ENCODE measurements at regions not wholly inside any gene's neighbourhood (a gene's known extent, or its start where the extent isn't known, plus 50 kb on each side); places are given as distances from the start of the nearest gene placed in this dataset.

GRCh38 chr5:106205916-106206571, 1464.7 kb downstream of the EFNA5 start:
- no peak for DNase-seq (ENCODE audit: low read depth, low spot score)
- in situ Hi-C loops (cut with HindIII; ENCODE audit: low sequenced_read_pairs) = no loop called here
- TF ChIP-seq CTCF (IDR thresholded peaks at IDR 0.05; ENCODE audit: low read depth, low read length) = no peak
- H3K4me3 ChIP-seq (ENCODE audit: low read depth, low read length) = no peak overlapping the region

- in situ Hi-C loops (cut with HindIII; ENCODE audit: low sequenced_read_pairs) = no loop called here
- no peak for TF ChIP-seq CTCF (IDR thresholded peaks at IDR 0.05; ENCODE audit: low read depth, low read length)
These were observed 1468.7 kb downstream of the EFNA5 start for GRCh38 chr5:106202035-106202434.

DNA sequence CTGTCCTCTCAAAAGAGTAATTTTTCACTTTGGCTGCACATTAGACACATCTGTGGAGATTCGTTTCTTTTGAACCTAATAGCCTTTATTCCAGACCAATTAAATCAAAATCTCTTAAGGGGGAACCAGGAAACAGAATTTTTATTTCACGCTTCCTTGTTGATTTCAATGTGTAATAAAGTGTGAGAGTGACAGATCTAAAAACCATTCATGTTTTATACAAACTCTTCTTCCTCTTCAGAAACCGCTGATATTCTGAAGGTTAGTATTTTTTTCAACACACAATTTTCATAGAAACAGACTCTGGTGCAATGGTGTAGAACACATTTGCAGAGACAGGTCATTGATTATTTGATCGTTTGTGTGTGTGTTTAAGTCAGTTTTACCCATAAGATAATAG, 1469.8 kb downstream of the EFNA5 start:
- no peak for TF ChIP-seq CTCF (IDR thresholded peaks at IDR 0.05; ENCODE audit: low read depth, low read length)
- no peak for DNase-seq (ENCODE audit: low read depth, low spot score)
- H3K4me3 ChIP-seq (ENCODE audit: low read depth, low read length) = no peak overlapping the region
- in situ Hi-C loops (cut with HindIII; ENCODE audit: low sequenced_read_pairs) = no loop called here

More at GRCh38 chr5:106202035-106202434, 1468.7 kb downstream of the EFNA5 start:
- no peak for DNase-seq (ENCODE audit: low read depth, low spot score)
- no peak overlapping the region for H3K4me3 ChIP-seq (ENCODE audit: low read depth, low read length)

DNA sequence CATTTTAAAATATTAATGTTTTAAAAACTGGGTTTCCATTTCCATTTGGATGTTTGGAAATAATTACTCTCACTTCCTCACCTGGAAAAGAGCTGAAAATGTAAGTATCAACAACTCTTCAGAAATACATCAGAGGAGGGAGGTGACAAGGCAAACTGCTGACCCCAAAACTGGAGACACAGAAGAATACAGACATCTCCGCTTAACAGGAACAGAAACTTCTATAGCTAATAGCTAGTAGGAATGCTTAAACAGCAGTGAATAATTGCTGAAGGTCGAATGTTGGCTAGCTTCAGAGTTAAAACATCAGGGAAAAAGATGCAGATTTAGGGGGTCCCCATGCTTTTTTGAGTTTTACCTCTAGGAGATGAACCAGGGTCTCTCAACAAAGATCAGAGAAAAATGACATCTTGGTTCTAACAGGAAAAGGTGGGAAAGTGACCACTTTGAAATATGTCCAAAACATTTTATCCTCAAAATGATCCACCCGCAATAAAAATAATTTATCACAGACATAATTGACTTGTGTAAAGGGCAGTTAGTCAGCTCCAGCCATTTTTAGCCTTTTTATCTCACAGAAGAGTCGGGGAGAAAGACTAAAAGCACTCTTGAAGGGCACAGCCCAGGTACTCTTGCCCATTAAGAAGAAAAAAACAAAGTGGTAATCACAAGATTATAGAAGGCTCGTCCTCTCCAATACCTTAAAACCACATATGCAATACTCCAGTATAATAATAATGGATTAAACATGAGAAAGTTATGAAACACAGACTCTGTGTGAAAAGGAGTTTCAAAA, 1474.9 kb downstream of the EFNA5 start:
- no peak for DNase-seq (ENCODE audit: low read depth, low spot score)
- in situ Hi-C loops (cut with HindIII; ENCODE audit: low sequenced_read_pairs) = no loop called here
- H3K4me3 ChIP-seq (ENCODE audit: low read depth, low read length) = no peak overlapping the region
- TF ChIP-seq CTCF (IDR thresholded peaks at IDR 0.05; ENCODE audit: low read depth, low read length) = no peak

GRCh38 chr5:106189121-106189809, 1481.5 kb downstream of the EFNA5 start:
- in situ Hi-C loops (cut with HindIII; ENCODE audit: low sequenced_read_pairs) = no loop called here
- no peak overlapping the region for H3K4me3 ChIP-seq (ENCODE audit: low read depth, low read length)
- TF ChIP-seq CTCF (IDR thresholded peaks at IDR 0.05; ENCODE audit: low read depth, low read length) = no peak
- no peak for DNase-seq (ENCODE audit: low read depth, low spot score)

GRCh38 chr5:106185661-106186081, 1485.1 kb downstream of the EFNA5 start:
- TF ChIP-seq CTCF (IDR thresholded peaks at IDR 0.05; ENCODE audit: low read depth, low read length) = no peak
- no peak for DNase-seq (ENCODE audit: low read depth, low spot score)
- in situ Hi-C loops (cut with HindIII; ENCODE audit: low sequenced_read_pairs) = no loop called here
- no peak overlapping the region for H3K4me3 ChIP-seq (ENCODE audit: low read depth, low read length)
